Iris pigment epithelial cell (primary cell): ENCODE measurements at regions not wholly inside any gene's neighbourhood (a gene's known extent, or its start where the extent isn't known, plus 50 kb on each side); places are given as distances from the start of the nearest gene placed in this dataset.
"Not testable (repeated sequence)": the region's sequence is repeated elsewhere in the genome, so short reads cannot be mapped to it uniquely, and the experiment has no call there.

Source experiments
- DNase-seq: peaks from one replicate; pipeline ENCODE4 v3.0.0-alpha.2; 2011; ENCODE audit warnings: low read depth

DNA sequence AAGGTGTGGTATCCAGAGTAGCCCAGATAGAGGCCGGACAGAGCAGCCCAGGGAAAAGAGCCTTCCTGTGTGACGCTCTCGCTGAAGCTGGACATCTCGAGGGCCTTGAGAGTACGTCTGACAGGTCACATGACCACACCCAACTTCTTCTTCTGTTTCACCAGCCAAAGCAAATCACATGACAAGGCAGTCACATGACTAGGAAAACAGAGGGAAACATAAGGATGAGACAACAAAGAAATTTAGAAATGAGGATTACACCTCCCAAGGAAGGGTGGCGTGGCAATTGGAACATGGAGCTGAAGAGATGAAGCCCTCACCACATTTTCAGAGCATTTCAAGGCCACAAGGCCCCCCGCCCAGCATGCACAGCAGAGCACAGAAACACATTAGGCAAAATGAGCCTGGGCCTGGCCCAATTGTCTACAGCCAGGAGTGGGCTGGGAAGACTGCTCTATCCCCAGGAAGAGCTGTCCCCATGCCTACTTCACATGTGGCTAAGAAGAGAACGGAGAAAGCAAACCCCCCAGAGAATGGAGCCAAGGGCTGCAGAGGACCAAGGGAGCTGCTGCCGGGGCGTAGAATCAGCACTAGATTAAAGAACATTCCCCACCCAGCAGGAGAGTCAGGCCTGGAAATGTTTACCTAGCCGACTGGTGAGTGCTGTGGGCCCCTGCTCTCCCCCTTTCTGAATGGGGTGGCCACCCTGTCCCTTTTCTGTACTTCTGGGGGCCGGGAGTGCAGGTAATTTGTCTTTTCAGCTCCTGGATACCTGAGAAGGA lies 305.1 kb downstream of the NPHP4 start:
- no peak for DNase-seq

DNA sequence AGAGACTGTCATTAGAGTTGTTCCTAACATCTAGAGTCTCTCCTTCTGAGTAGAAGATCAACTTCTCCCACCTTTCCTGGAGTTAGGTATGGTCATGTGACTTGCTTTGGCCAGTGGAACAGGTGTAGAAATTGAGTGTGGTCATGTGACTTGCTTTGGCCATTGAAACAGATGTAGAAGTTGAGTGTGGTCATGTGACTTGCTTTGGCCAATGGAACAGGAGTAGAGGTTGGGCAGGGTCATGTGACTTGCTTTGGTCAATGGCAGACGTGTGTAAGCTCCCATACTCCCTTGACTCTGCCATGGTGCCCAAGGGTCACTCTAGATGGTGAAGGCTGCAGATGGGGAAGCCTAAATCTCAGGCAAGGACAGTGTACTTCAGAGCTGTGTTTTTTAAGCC lies 306.0 kb downstream of the NPHP4 start:
- no peak for DNase-seq

DNA sequence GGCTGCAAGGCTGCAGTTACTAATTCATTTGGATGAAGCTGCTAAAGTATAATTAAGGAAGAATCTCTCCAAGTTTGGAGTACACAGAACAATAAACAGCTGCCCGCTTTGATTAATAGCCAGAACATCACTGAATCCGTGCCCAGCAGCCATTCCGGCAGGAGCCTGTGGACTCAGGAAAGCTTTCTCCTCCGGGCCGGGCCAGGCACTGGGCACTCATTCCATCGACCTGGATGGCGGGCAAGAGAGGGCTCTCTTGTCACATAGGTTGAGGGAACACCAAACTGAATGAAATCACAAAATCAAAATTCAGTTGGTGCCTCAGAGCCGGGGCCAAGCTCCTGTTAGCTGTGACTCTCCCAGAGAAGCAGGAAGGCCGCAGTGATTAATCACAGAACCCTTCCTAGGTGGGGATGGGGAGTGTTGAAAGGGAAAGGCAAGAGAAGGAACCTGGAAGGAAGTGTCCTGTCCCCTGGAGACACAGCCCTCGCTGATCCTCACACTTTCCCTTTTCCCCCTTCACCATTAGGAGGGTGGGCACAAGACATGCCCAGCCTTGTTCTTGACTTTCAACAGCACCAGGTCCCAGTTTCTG lies 306.7 kb downstream of the NPHP4 start:
- no peak for DNase-seq

DNA sequence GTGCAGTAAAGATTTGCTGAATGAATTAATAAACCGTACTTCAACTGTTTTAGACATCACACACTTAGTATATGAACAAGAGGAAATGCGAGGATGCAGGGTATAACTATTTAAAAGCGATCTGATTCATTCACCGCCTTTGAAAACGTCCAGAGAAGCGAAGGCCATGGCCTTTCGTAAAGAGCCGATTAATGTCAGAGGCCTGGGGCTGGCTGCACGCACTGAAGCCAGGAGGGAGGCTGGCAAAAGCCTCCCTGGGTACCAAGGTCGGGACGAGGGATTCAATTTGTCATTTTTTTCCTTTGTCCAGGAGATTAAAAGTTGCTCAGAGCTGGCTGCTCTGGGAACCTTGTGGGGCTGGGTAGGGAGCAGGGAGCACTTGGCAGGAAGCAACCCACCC lies 307.4 kb downstream of the NPHP4 start:
- DNase-seq = no peak

GRCh38 chr1:5683446-5683845 lies 308.8 kb downstream of the NPHP4 start:
- DNase-seq = no peak

GRCh38 chr1:5682626-5683225 lies 309.5 kb downstream of the NPHP4 start:
- DNase-seq = no peak

- no peak for DNase-seq
Observed at GRCh38 chr1:5681654-5682053, 310.6 kb downstream of the NPHP4 start.

- DNase-seq = no peak
Observed at GRCh38 chr1:5680600-5680999, 311.6 kb downstream of the NPHP4 start.

DNA sequence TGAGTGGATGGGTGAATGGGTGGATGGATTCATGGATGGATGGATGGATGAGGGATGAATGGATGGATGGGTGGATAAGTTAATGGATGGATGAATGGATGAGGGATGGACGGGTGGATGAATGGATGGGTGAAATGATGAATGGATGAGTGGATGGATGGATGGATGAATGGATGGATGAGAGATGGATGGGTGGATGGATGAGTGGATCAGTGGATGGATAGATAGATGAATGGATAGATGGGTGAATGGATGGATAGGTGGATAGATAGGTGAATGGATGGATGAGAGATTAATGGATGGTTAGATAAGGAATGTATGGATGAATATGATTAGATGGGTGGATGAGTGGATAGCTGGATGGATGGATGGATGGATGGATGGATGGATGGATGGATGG lies 313.5 kb downstream of the NPHP4 start:
- no peak for DNase-seq

DNA sequence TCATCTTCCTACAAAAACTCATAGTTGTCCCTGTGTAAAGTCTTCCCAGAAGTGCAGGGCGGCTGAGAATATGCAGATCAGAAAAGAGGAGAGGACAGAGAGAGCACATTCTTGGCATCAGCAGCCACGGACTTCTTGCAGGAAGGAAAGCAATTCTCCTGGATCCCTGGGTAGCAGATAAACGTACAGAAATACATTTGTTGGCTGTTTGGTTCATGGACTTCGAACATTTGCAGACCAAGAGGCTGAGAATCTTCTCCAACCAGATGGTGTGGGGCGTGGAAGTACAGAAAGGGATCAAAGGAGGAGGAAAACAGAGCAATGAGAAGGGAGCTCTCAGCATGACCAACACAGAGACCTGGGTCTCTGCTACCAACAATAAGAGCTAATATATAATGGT lies 319.9 kb downstream of the NPHP4 start:
- not testable (repeated sequence) for DNase-seq

- DNase-seq = no peak
Observed at GRCh38 chr1:5670590-5671350, 321.5 kb downstream of the NPHP4 start.

DNA sequence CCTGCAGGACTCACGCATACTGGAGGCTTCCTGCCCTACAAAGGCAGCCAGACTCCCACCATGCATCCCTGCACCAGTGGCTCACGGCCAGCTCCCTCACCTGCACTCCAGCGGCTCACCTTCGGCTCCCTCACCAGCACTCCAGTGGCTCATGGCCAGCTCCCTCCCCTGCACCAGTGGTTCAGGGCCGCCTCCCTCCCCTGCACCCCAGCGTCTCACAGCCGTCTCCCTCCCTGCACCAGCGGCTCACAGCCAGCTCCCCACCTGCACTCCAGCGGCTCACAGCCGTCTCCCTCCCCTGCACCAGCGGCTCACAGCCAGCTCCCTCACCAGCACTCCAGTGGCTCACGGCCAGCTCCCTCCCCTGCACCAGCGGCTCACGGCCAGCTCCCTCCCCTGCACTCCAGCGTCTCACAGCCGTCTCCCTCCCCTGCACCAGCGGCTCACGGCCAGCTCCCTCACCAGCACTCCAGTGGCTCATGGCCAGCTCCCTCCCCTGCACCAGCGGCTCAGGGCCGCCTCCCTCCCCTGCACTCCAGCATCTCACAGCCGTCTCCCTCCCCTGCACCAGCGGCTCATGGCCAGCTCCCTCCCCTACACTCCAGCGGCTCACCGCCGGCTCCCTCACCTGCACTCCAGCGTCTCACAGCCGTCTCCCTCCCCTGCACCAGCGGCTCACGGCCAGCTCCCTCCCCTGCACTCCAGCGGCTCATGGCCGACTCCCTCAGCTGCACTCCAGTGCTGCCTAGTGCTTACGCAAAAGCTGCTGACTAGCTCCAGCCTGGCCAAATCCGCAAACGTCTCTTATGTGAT lies 324.5 kb downstream of the NPHP4 start:
- no peak for DNase-seq

GRCh38 chr1:5664906-5665875 lies 327.0 kb downstream of the NPHP4 start:
- DNase-seq = no peak

DNA sequence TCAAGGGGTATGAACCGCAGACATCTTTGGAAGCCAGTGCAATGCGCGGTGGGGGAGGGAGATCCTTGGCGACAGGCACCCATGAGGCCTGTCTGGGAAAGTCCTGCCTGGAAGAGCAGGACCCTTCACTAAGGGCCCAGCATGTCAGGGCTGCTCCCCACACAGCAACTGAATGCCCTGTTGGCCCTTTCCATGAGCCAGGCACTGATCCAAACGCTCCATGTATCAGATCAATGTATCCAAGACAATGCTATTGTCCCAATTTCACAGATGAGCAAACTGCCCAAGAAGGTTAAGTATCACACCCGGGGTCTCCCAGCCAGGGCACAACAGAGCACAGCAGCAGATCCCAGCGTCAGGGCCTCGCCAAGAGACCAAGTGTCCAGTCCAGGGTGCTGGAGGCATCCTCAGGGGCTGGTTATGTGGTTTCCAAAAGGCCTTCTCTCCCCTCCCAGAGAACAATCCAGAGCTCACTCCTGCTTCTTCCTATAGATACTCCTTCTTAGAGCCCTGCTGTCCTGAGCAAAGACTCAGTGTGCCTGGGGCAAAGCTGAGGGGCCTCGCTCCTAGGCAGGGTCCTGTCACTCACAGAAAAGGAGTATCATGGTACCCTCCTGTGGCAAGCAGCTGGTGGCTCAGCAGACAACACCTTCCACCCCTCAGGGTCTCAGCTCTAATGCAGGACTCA lies 328.0 kb downstream of the NPHP4 start:
- no peak for DNase-seq

GRCh38 chr1:5662744-5663126 lies 329.5 kb downstream of the NPHP4 start:
- no peak for DNase-seq

DNA sequence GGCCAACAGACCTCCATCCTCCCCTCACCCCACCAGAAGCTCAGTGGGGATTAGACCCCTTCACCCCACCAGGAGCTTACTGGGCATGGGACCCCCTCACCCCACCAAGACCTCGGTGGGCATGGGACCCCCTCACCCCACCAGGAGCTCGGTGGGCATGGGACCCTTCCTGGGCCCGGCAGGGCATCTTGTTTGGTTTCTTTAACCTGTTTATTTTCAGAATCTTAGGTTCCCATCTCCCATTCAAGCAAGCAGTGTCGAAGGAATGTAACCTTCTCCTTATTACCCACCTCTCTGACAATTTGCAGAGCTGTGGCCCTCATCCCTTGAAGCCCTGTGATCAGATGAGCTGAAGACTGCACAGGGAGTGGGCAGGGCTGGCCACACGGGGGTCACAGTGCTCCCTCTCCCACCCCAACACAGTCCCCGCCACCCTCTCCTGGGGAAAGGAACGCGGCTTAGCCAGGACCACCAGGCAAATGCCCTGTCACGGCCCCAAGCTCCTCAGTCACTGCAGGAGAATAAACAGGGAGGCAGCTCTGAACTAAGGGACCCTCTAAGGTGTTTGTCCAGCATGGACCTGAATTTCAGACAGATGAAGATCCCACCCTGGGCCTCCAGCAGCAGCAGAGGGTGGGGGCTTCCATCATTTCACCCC lies 330.0 kb downstream of the NPHP4 start:
- DNase-seq = no peak

GRCh38 chr1:5661196-5662085 lies 330.8 kb downstream of the NPHP4 start:
- DNase-seq = no peak

- no peak for DNase-seq
Observed at GRCh38 chr1:5660141-5660935, 331.9 kb downstream of the NPHP4 start.
